Tibial nerve (tissue), 4 donors: ENCODE measurements at regions not wholly inside any gene's neighbourhood (a gene's known extent, or its start where the extent isn't known, plus 50 kb on each side); places are given as distances from the start of the nearest gene placed in this dataset.

ENCODE experiments used
- DNase-seq, 2 donors: peaks; one replicate each; pipeline ENCODE4 v3.0.0-alpha.2; 2019; ENCODE audit warnings: low spot score in 2 of 2
- H3K27ac ChIP-seq, 4 donors: fragments of 200-600 bp; sonication (generic) in 3 of 4; one replicate each; pipeline ENCODE4 v1.5.1; 2017 to 2019; ENCODE audit warnings: mild to moderate bottlenecking in 1 of 4
- H3K27me3 ChIP-seq, 2 donors: fragments of 200-600 bp; sonication (generic) in 1 of 2; one replicate each; pipeline versions ENCODE4 v1.5.1 to v1.6.0; 2017 to 2019
- H3K36me3 ChIP-seq, 3 donors: fragments of 200-600 bp; sonication (generic); one replicate each; pipeline ENCODE4 v1.5.1; 2018 to 2019
- H3K4me1 ChIP-seq, 4 donors: fragments of 200-600 bp; sonication (generic) in 3 of 4; one replicate each; pipeline ENCODE4 v1.5.1; 2017 to 2019
- H3K4me3 ChIP-seq, 4 donors: fragments of 200-600 bp; sonication (generic) in 3 of 4; one replicate each; pipeline ENCODE4 v1.5.1; 2017 to 2019; ENCODE audit warnings: mild to moderate bottlenecking in 1 of 4, moderate library complexity in 1 of 4
- H3K9me3 ChIP-seq, 4 donors: fragments of 200-600 bp; sonication (generic) in 3 of 4; one replicate each; pipeline ENCODE4 v1.5.1; 2017 to 2019
- CTCF ChIP-seq, 5 experiments: fragments of 200-600 bp in 3 of 5; fragments of 450-650 bp in 2 of 5; sonication (generic) in 3 of 5; IDR thresholded peaks; one replicate each; pipeline ENCODE4 v1.5.1; 2016 to 2019; ENCODE audit warnings: antibody characterized with exemption in 5 of 5, mild to moderate bottlenecking in 3 of 5, moderate library complexity in 2 of 5
- EP300 ChIP-seq, 2 donors: sonication (generic); formaldehyde crosslinking; IDR thresholded peaks; one replicate each; pipeline ENCODE4 v1.6.1; 2017; ENCODE audit warnings: antibody characterized with exemption in 2 of 2, mild to moderate bottlenecking in 1 of 2
- POLR2A ChIP-seq, 2 donors: fragments of 450-650 bp; IDR thresholded peaks; one replicate each; pipeline ENCODE4 v1.6.1; 2017; ENCODE audit warnings: antibody characterized with exemption in 2 of 2, mild to moderate bottlenecking in 2 of 2, moderate library complexity in 2 of 2
- WGBS, 2 donors: methylation state at CpG; one replicate each; pipeline ENCODE4 v1.1.5; 2018; 5-methylcytosine and 5-hydroxymethylcytosine counted together

- Histone ChIP-seq H3K9me3 (no peaks in the 10 kb centered on the region), H3K4me1 (no peaks in the 10 kb centered on the region), H3K27ac (no peak overlapping the region), H3K27me3 (no peaks in the 10 kb centered on the region), H3K4me3 (no peak overlapping the region), H3K36me3 (no peaks in the 10 kb centered on the region)
- DNase-seq: no peak
- TF ChIP-seq EP300 (IDR thresholded peaks at IDR 0.05) (no peak), POLR2A (IDR thresholded peaks at IDR 0.05) (no peak), CTCF (IDR thresholded peaks at IDR 0.05) (no peak)
- WGBS, 2 donors: 92 to 96% methylated on average over 4 to 5 of the region's 5 CpGs
Observed at GRCh38 chr2:185472574-185472973, 266.0 kb upstream of the FSIP2 start.

- Histone ChIP-seq H3K4me3 (no peak overlapping the region), H3K36me3 (no peaks in the 10 kb centered on the region), H3K27ac (no peak overlapping the region), H3K9me3 (no peaks in the 10 kb centered on the region), H3K4me1 (no peaks in the 10 kb centered on the region), H3K27me3 (no peaks in the 10 kb centered on the region)
- WGBS, 2 donors: 94 to 96% methylated on average over 7 to 8 of the region's 8 CpGs
- no peak for TF ChIP-seq CTCF (IDR thresholded peaks at IDR 0.05)
- TF ChIP-seq POLR2A (IDR thresholded peaks at IDR 0.05): no peak
- no peak for TF ChIP-seq EP300 (IDR thresholded peaks at IDR 0.05)
- no peak for DNase-seq
Observed at GRCh38 chr2:185473838-185474237, 264.8 kb upstream of the FSIP2 start.

DNA sequence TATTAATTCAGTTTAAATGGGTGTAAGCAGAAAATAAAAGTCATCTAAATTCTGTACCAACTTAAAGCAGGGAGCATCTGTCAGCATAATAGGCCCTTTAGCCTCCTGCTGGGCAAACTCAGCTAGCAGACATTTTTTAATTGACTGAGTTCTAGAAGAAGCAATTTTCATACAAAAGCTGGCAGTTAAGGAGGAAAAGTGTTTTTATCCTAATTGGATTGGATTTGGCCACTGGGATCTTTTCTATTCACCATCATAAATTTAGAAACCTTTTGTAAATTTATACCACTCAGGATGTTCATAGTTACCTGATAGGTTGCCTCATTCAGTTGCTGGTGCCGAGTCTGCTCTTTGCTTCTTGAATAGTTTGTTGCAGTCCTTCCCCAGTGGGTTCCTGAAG is 262.7 kb upstream of the FSIP2 start:
- Histone ChIP-seq H3K4me1 (no peaks in the 10 kb centered on the region), H3K36me3 (no peaks in the 10 kb centered on the region), H3K4me3 (no peak overlapping the region), H3K27ac (no peak overlapping the region), H3K27me3 (no peaks in the 10 kb centered on the region), H3K9me3 (no peaks in the 10 kb centered on the region)
- TF ChIP-seq CTCF (IDR thresholded peaks at IDR 0.05): no peak
- TF ChIP-seq EP300 (IDR thresholded peaks at IDR 0.05): no peak
- TF ChIP-seq POLR2A (IDR thresholded peaks at IDR 0.05): no peak
- WGBS, 2 donors: 44 to 56% methylated on average over 1 of the region's 1 CpG
- DNase-seq: no peak

DNA sequence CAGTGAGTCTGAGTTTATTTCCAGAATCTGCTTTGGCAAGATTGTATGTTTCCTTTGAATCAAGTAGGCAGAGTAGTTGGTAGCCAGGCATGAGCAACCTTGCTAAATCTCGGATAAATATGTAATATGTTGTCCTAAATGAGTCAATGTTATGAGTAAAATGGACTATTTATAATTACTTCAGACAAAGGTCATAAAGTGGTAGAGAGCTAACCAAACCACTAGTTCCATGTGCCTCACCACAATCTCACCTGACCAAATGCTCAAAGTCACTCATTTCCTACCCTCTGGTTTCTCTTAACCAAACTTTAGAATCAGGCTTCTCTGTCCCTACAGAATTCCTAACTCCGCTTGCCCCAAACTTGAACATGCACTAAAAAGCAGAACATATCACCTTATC is 261.2 kb upstream of the FSIP2 start:
- TF ChIP-seq POLR2A (IDR thresholded peaks at IDR 0.05) (no peak), CTCF (IDR thresholded peaks at IDR 0.05) (no peak), EP300 (IDR thresholded peaks at IDR 0.05) (no peak)
- Histone ChIP-seq H3K9me3 (no peaks in the 10 kb centered on the region), H3K36me3 (no peaks in the 10 kb centered on the region), H3K27ac (no peak overlapping the region), H3K27me3 (no peaks in the 10 kb centered on the region), H3K4me1 (no peaks in the 10 kb centered on the region), H3K4me3 (no peak overlapping the region)
- 85 to 86% methylated on average over 2 of the region's 2 CpGs for WGBS, 2 donors
- DNase-seq: no peak

DNA sequence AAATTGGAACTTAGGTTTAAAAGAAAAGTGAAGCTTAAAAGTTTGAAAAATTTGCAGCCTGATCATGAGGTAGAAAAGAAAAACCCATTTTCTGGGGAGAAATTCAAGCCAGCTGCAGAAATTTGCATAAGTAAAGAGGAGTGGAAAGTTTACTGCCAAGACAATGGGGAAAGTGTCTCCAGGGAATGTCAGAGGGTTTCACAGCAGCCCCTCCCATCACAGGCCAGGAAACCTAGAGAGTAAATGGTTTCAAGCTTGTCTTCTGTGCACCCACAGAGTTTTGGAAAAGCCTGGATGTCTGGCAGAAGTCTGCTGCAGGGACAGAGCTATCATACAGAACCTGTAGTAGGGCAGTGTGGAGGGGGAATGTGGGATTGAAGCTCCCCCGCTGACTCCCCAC is 254.0 kb upstream of the FSIP2 start:
- no peaks in the 10 kb centered on the region for H3K27me3 ChIP-seq
- 76 to 93% methylated on average over 1 of the region's 1 CpG for WGBS, 2 donors
- H3K36me3 ChIP-seq: no peaks in the 10 kb centered on the region
- H3K4me1 ChIP-seq: no peaks in the 10 kb centered on the region
- no peak for DNase-seq
- H3K27ac ChIP-seq: no peak overlapping the region
- no peaks in the 10 kb centered on the region for H3K9me3 ChIP-seq
- TF ChIP-seq POLR2A (IDR thresholded peaks at IDR 0.05): no peak
- no peak for TF ChIP-seq EP300 (IDR thresholded peaks at IDR 0.05)
- no peak for TF ChIP-seq CTCF (IDR thresholded peaks at IDR 0.05)
- H3K4me3 ChIP-seq: no peak overlapping the region
